ENCODE measurements at regions not wholly inside any gene's neighbourhood (a gene's known extent, or its start where the extent isn't known, plus 50 kb on each side); places are given as distances from the start of the nearest gene placed in this dataset.

DNA sequence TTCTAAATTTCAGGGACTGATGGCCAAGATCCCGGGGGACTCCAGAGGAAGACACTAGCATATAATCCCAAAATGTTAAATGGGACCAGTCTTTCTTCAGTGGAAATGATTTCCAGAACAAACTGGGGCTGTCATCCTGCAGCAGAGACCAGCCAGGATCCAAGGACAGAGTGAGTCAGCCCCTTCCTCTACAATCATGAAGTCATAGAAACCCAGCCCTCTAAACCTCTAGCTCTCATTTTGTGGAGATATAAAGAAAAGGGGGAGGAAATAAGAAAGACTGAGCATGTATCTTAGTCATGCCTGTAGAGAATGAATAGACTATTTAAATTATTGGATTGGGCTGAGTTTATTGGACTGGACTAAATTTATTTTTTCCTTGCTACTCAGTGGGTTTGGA lies 318.3 kb downstream of the AGTPBP1 start:
- H3K9ac ChIP-seq (ENCODE audit: low read length): no peak overlapping the region
- POLR2A ChIA-PET: no interaction called here
- H3K4me3 Mint-ChIP-seq: no peak overlapping the region
- no peak for ATAC-seq (ENCODE audit: low read depth)
- no peaks in the 10 kb centered on the region for H3K36me3 ChIP-seq (replicated peaks in 1 of 2; ENCODE audit: control extremely low read depth in 1 of 2, control insufficient read depth in 1 of 2, extremely low read depth in 1 of 2, insufficient read depth in 2 of 2, low read length in 1 of 2)
- H3K79me2 ChIP-seq (ENCODE audit: control insufficient read depth, insufficient read depth, low read length): no peaks in the 10 kb centered on the region
- intact Hi-C loops (cut with micrococcal nuclease): no loop called here
- H3K9me3 Mint-ChIP-seq (ENCODE audit: insufficient read depth): no peaks in the 10 kb centered on the region
- no peaks in the 10 kb centered on the region for H3K4me1 Mint-ChIP-seq
- CTCF ChIA-PET: no interaction called here
- no peaks in the 10 kb centered on the region for H4K20me1 ChIP-seq (ENCODE audit: control insufficient read depth, insufficient read depth, low read length, poor library complexity, severe bottlenecking)
- H3K4me2 ChIP-seq (replicated peaks; ENCODE audit: low read depth, low read length, poor library complexity, severe bottlenecking): no peak overlapping the region
- peaks cover 13% of the 10 kb centered on the region for H3K27me3 Mint-ChIP-seq
- H3K4me1 ChIP-seq (ENCODE audit: control insufficient read depth in 2 of 2, insufficient read depth in 2 of 2, low read length in 2 of 2): no peaks in the 10 kb centered on the region
- H2AFZ ChIP-seq (ENCODE audit: insufficient read depth, low read depth, low read length, poor library complexity, severe bottlenecking): no peak overlapping the region
- H3K27ac ChIP-seq (ENCODE audit: low read length in 2 of 2): no peak overlapping the region
- WGBS (ENCODE audit: insufficient coverage): 100% methylated on average over 1 of the region's 1 CpG
- H3K27me3 ChIP-seq (replicated peaks in 1 of 4; ENCODE audit: control extremely low read depth in 1 of 4, control insufficient read depth in 3 of 4, insufficient read depth in 4 of 4, low read length in 3 of 4): peaks cover 0 to 4% (median 0%) of the 10 kb centered on the region in 4 experiments
- no peak overlapping the region for H3K27ac Mint-ChIP-seq
- no peak for DNase-seq
- no peak overlapping the region for H3K4me3 ChIP-seq (ENCODE audit: control extremely low read depth in 1 of 5, extremely low read depth in 1 of 5, insufficient read depth in 1 of 5, low read depth in 2 of 5, low read length in 4 of 5)
- TF ChIP-seq, protein P1, sequence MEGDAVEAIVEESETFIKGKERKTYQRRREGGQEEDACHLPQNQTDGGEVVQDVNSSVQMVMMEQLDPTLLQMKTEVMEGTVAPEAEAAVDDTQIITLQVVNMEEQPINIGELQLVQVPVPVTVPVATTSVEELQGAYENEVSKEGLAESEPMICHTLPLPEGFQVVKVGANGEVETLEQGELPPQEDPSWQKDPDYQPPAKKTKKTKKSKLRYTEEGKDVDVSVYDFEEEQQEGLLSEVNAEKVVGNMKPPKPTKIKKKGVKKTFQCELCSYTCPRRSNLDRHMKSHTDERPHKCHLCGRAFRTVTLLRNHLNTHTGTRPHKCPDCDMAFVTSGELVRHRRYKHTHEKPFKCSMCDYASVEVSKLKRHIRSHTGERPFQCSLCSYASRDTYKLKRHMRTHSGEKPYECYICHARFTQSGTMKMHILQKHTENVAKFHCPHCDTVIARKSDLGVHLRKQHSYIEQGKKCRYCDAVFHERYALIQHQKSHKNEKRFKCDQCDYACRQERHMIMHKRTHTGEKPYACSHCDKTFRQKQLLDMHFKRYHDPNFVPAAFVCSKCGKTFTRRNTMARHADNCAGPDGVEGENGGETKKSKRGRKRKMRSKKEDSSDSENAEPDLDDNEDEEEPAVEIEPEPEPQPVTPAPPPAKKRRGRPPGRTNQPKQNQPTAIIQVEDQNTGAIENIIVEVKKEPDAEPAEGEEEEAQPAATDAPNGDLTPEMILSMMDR (IDR thresholded peaks at IDR 0.05): no peak
- no peak for TF ChIP-seq EZH2 (IDR thresholded peaks at IDR 0.05; ENCODE audit: borderline replicate concordance, insufficient read depth, low read depth, low read length, poor library complexity, severe bottlenecking)
- no peaks in the 10 kb centered on the region for H3K9me3 ChIP-seq (ENCODE audit: control extremely low read depth in 1 of 3, control insufficient read depth in 2 of 3, insufficient read depth in 1 of 3, low read length in 2 of 3)

DNA sequence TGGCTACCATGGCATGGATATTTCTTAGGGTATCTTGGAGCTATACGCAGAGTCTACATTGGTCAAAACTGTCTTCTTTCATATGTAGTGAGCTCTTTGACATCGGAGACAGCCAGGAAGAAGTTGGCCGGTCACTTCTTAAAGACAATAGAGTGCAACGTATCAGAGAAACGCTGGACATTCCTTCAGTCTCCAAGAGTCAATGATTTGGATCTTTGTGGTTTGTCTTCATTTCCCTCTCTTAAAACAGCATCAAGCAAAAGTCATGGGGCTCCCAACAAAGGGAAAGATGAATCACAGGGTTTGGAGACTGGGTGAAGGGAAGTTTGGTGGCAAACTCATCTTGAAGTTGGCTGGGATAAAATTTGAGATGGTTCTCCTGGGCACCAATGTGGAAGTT lies 320.1 kb downstream of the AGTPBP1 start:
- ATAC-seq (ENCODE audit: low read depth): no peak
- Mint-ChIP-seq H3K4me1 (no peaks in the 10 kb centered on the region), H3K27ac (no peak overlapping the region), H3K27me3 (peaks cover 9% of the 10 kb centered on the region), H3K9me3 (ENCODE audit: insufficient read depth) (no peaks in the 10 kb centered on the region), H3K4me3 (no peak overlapping the region)
- Histone ChIP-seq H3K36me3 (replicated peaks in 1 of 2; ENCODE audit: control extremely low read depth in 1 of 2, control insufficient read depth in 1 of 2, extremely low read depth in 1 of 2, insufficient read depth in 2 of 2, low read length in 1 of 2) (no peaks in the 10 kb centered on the region), H3K4me1 (ENCODE audit: control insufficient read depth in 2 of 2, insufficient read depth in 2 of 2, low read length in 2 of 2) (no peaks in the 10 kb centered on the region), H3K4me3 (ENCODE audit: control extremely low read depth in 1 of 5, extremely low read depth in 1 of 5, insufficient read depth in 1 of 5, low read depth in 2 of 5, low read length in 4 of 5) (no peak overlapping the region), H3K9ac (ENCODE audit: low read length) (no peak overlapping the region), H3K27me3 (replicated peaks in 1 of 4; ENCODE audit: control extremely low read depth in 1 of 4, control insufficient read depth in 3 of 4, insufficient read depth in 4 of 4, low read length in 3 of 4) (no peaks in the 10 kb centered on the region), H3K4me2 (replicated peaks; ENCODE audit: low read depth, low read length, poor library complexity, severe bottlenecking) (no peak overlapping the region), H2AFZ (ENCODE audit: insufficient read depth, low read depth, low read length, poor library complexity, severe bottlenecking) (no peak overlapping the region), H3K79me2 (ENCODE audit: control insufficient read depth, insufficient read depth, low read length) (no peaks in the 10 kb centered on the region), H3K9me3 (ENCODE audit: control extremely low read depth in 1 of 3, control insufficient read depth in 2 of 3, insufficient read depth in 1 of 3, low read length in 2 of 3) (no peaks in the 10 kb centered on the region), H3K27ac (ENCODE audit: low read length in 2 of 2) (no peak overlapping the region), H4K20me1 (ENCODE audit: control insufficient read depth, insufficient read depth, low read length, poor library complexity, severe bottlenecking) (no peaks in the 10 kb centered on the region)
- intact Hi-C loops (cut with micrococcal nuclease): no loop called here
- TF ChIP-seq EZH2 (IDR thresholded peaks at IDR 0.05; ENCODE audit: borderline replicate concordance, insufficient read depth, low read depth, low read length, poor library complexity, severe bottlenecking): no peak
- CTCF ChIA-PET: no interaction called here
- DNase-seq: no peak
- WGBS (ENCODE audit: insufficient coverage): 98% methylated on average over 4 of the region's 5 CpGs
- POLR2A ChIA-PET: no interaction called here

All from B cell (primary cell).